ENCODE measurements at regions not wholly inside any gene's neighbourhood (a gene's known extent, or its start where the extent isn't known, plus 50 kb on each side); places are given as distances from the start of the nearest gene placed in this dataset.

- TF ChIP-seq CTCF (tag by site-specific recombination; IDR thresholded peaks at IDR 0.05) (no peak), ZBTB49 (tag by site-specific recombination; IDR thresholded peaks at IDR 0.05; ENCODE audit: low read depth) (no peak), YY1 (tag by site-specific recombination; IDR thresholded peaks at IDR 0.05) (no peak), ZNF280D (tag by site-specific recombination; IDR thresholded peaks at IDR 0.05) (no peak), ZNF48 (tag by site-specific recombination; IDR thresholded peaks at IDR 0.05) (no peak), ZBTB8A (tag by site-specific recombination; IDR thresholded peaks at IDR 0.05) (no peak), ZBTB44 (tag by site-specific recombination; IDR thresholded peaks at IDR 0.05) (no peak), ZNF747 (tag by site-specific recombination; IDR thresholded peaks at IDR 0.05) (no peak)
Measured at GRCh38 chr2:45274250-45274926, 265.1 kb upstream of the SIX2 start.
